ENCODE measurements at regions not wholly inside any gene's neighbourhood (a gene's known extent, or its start where the extent isn't known, plus 50 kb on each side); places are given as distances from the start of the nearest gene placed in this dataset.

- no peak for TF ChIP-seq MAX (IDR thresholded peaks at IDR 0.05)
- TF ChIP-seq CREB1 (IDR thresholded peaks at IDR 0.05; ENCODE audit: low read depth) = no peak
- TF ChIP-seq REST (IDR thresholded peaks at IDR 0.05; ENCODE audit: low read depth) = no peak
- no peak for TF ChIP-seq YY1 (IDR thresholded peaks at IDR 0.05; ENCODE audit: low read depth)
- no peak for TF ChIP-seq ZBTB7A (IDR thresholded peaks at IDR 0.05; ENCODE audit: low read depth)
- no peak for TF ChIP-seq TCF12 (IDR thresholded peaks at IDR 0.05; ENCODE audit: low read depth)
- peak; percentile 87 for TF ChIP-seq RAD21 (IDR thresholded peaks at IDR 0.05; ENCODE audit: low read depth)
- TF ChIP-seq TAF1 (IDR thresholded peaks at IDR 0.05; ENCODE audit: low read depth) = no peak
- no peak for TF ChIP-seq EGR1 (IDR thresholded peaks at IDR 0.05)
- no peak for TF ChIP-seq EP300 (IDR thresholded peaks at IDR 0.05; ENCODE audit: borderline replicate concordance)
- peak; percentile 86 for TF ChIP-seq CEBPB (IDR thresholded peaks at IDR 0.05)
- no peak for TF ChIP-seq FOXM1 (IDR thresholded peaks at IDR 0.05; ENCODE audit: borderline replicate concordance, low read depth)
These were observed 274.5 kb downstream of the CTH start for GRCh38 chr1:70685300-70686286.
